ENCODE measurements at regions not wholly inside any gene's neighbourhood (a gene's known extent, or its start where the extent isn't known, plus 50 kb on each side); places are given as distances from the start of the nearest gene placed in this dataset.

DNA sequence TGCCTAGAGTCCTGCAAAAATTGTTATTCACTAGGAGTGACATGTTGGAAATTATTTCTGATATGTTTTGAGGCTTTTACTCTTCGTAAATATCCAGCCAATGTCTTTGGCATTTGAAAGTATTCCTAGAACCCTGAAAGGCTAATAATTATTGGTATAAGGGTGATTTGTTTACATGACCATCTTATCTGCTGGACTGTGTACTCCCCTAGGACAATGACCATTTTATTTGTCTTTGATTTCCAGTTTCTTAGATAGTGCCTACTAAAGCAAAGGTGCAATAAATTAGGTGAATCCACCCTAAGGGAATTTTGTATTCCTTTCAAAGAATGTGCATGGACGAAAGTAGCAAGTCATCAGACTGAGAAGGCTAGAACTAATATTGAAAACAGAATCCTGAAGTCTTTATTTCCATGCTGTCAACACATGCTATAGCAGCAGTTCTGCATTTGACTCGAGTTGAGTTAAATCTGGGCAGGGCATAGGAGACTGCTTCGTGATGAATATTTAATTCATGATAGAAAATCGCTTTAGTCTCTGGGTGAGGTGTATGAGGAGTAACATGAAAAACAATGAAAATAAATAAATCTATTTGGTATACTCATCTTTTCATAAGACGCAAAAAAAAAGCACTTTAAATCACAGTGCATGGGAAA is 235.7 kb downstream of the GPD2 start:
- TF ChIP-seq EP300 (conservative IDR thresholded peaks at IDR 0.05; ENCODE audit: poor library complexity, severe bottlenecking) = no peak
- Histone ChIP-seq H3K4me3 (ENCODE audit: low read length) (no peak overlapping the region), H3K9me2 (ENCODE audit: insufficient read depth, low read length) (no peaks in the 10 kb centered on the region), H3K27ac (ENCODE audit: low read length) (no peak overlapping the region), H3F3A (ENCODE audit: insufficient read depth, low read length, poor library complexity, severe bottlenecking) (no peaks in the 10 kb centered on the region), H3K36me3 (ENCODE audit: insufficient read depth, low read length) (no peaks in the 10 kb centered on the region), H3K9me3 (ENCODE audit: low read length) (no peaks in the 10 kb centered on the region), H4K20me1 (ENCODE audit: insufficient read depth) (no peaks in the 10 kb centered on the region), H3K79me2 (replicated peaks; ENCODE audit: insufficient read depth, low read length) (no peaks in the 10 kb centered on the region), H3K9ac (ENCODE audit: low read length) (no peak overlapping the region), H3K4me2 (ENCODE audit: low read length) (no peak overlapping the region), H3K27me3 (ENCODE audit: insufficient read depth, low read depth, low read length) (no peaks in the 10 kb centered on the region), H2AFZ (ENCODE audit: low read depth, low read length) (no peak overlapping the region)

GRCh38 chr2:156672556-156673332 is 236.6 kb downstream of the GPD2 start:
- Histone ChIP-seq H2AFZ (ENCODE audit: low read depth, low read length) (no peak overlapping the region), H4K20me1 (ENCODE audit: insufficient read depth) (no peaks in the 10 kb centered on the region), H3K9me3 (ENCODE audit: low read length) (no peaks in the 10 kb centered on the region), H3K79me2 (replicated peaks; ENCODE audit: insufficient read depth, low read length) (no peaks in the 10 kb centered on the region), H3K36me3 (ENCODE audit: insufficient read depth, low read length) (no peaks in the 10 kb centered on the region), H3K27ac (ENCODE audit: low read length) (no peak overlapping the region), H3K9ac (ENCODE audit: low read length) (no peak overlapping the region), H3K27me3 (ENCODE audit: insufficient read depth, low read depth, low read length) (no peaks in the 10 kb centered on the region), H3K9me2 (ENCODE audit: insufficient read depth, low read length) (no peaks in the 10 kb centered on the region), H3K4me2 (ENCODE audit: low read length) (no peak overlapping the region), H3K4me3 (ENCODE audit: low read length) (no peak overlapping the region), H3F3A (ENCODE audit: insufficient read depth, low read length, poor library complexity, severe bottlenecking) (no peaks in the 10 kb centered on the region)
- TF ChIP-seq TAF1 (IDR thresholded peaks at IDR 0.05; ENCODE audit: low read depth) = no peak
- TF ChIP-seq REST (IDR thresholded peaks at IDR 0.05; ENCODE audit: borderline replicate concordance) = no peak
- TF ChIP-seq EZH2 (IDR thresholded peaks at IDR 0.05; ENCODE audit: borderline replicate concordance, insufficient read depth, low read length, poor library complexity, severe bottlenecking) = no peak
- TF ChIP-seq, protein P1, sequence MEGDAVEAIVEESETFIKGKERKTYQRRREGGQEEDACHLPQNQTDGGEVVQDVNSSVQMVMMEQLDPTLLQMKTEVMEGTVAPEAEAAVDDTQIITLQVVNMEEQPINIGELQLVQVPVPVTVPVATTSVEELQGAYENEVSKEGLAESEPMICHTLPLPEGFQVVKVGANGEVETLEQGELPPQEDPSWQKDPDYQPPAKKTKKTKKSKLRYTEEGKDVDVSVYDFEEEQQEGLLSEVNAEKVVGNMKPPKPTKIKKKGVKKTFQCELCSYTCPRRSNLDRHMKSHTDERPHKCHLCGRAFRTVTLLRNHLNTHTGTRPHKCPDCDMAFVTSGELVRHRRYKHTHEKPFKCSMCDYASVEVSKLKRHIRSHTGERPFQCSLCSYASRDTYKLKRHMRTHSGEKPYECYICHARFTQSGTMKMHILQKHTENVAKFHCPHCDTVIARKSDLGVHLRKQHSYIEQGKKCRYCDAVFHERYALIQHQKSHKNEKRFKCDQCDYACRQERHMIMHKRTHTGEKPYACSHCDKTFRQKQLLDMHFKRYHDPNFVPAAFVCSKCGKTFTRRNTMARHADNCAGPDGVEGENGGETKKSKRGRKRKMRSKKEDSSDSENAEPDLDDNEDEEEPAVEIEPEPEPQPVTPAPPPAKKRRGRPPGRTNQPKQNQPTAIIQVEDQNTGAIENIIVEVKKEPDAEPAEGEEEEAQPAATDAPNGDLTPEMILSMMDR (IDR thresholded peaks at IDR 0.05; ENCODE audit: poor library complexity, severe bottlenecking) = no peak
- TF ChIP-seq RAD21 (conservative IDR thresholded peaks at IDR 0.05) = no peak
- TF ChIP-seq EP300 (conservative IDR thresholded peaks at IDR 0.05; ENCODE audit: poor library complexity, severe bottlenecking) = no peak
- TF ChIP-seq MXI1 (conservative IDR thresholded peaks at IDR 0.05; ENCODE audit: poor library complexity, severe bottlenecking) = no peak
